HFF-Myc (cell line): ENCODE measurements at regions not wholly inside any gene's neighbourhood (a gene's known extent, or its start where the extent isn't known, plus 50 kb on each side); places are given as distances from the start of the nearest gene placed in this dataset.
A peak's percentile ranks its signal among the peaks of the same experiment; 100 is the strongest.

Source experiments
- DNase-seq: peaks from one replicate; pipeline ENCODE4 v3.0.0-alpha.2; 2011; ENCODE audit warnings: low read depth; ENCODE audit errors: extremely low read depth
- H3K4me3 ChIP-seq: replicated peaks from 2 replicates; pipeline ENCODE4 v1.5.1; 2011; ENCODE audit warnings: low read depth, mild to moderate bottlenecking, control low read depth, low read length
- TF ChIP-seq, protein P1 (sequence below): IDR thresholded peaks from 2 replicates; pipeline ENCODE4 v1.5.1; 2012; ENCODE audit warnings: mild to moderate bottlenecking, low read depth, low read length, control low read depth; ENCODE audit errors: missing control alignments

DNA sequence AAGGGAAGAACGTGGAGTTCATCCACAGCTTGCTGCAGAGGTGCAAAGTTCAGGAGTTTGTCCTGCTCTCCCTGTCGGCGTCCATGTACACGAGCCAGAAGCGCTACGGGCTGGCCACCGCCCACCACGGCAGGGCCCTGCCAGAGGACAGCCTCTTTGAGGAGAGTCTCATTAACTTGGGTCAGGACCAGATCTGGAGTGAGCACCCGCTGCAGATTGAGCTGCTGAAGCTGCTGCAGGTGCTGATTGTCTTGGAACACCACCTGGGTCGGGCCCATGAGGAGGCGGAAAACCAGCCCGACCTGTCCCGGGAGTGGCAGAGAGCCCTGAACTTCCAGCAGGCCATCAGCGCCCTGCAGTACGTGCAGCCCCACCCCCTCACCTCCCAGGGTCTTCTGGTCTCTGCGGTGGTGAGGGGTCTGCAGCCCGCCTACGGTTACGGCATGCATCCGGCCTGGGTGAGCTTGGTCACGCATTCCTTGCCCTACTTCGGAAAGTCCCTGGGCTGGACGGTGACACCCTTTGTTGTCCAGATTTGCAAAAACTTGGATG, 73.8 kb upstream of the MORC3 start:
- DNase-seq, result no peak
- no peak overlapping the region for H3K4me3 ChIP-seq
- TF ChIP-seq, protein P1, sequence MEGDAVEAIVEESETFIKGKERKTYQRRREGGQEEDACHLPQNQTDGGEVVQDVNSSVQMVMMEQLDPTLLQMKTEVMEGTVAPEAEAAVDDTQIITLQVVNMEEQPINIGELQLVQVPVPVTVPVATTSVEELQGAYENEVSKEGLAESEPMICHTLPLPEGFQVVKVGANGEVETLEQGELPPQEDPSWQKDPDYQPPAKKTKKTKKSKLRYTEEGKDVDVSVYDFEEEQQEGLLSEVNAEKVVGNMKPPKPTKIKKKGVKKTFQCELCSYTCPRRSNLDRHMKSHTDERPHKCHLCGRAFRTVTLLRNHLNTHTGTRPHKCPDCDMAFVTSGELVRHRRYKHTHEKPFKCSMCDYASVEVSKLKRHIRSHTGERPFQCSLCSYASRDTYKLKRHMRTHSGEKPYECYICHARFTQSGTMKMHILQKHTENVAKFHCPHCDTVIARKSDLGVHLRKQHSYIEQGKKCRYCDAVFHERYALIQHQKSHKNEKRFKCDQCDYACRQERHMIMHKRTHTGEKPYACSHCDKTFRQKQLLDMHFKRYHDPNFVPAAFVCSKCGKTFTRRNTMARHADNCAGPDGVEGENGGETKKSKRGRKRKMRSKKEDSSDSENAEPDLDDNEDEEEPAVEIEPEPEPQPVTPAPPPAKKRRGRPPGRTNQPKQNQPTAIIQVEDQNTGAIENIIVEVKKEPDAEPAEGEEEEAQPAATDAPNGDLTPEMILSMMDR, result no peak

DNA sequence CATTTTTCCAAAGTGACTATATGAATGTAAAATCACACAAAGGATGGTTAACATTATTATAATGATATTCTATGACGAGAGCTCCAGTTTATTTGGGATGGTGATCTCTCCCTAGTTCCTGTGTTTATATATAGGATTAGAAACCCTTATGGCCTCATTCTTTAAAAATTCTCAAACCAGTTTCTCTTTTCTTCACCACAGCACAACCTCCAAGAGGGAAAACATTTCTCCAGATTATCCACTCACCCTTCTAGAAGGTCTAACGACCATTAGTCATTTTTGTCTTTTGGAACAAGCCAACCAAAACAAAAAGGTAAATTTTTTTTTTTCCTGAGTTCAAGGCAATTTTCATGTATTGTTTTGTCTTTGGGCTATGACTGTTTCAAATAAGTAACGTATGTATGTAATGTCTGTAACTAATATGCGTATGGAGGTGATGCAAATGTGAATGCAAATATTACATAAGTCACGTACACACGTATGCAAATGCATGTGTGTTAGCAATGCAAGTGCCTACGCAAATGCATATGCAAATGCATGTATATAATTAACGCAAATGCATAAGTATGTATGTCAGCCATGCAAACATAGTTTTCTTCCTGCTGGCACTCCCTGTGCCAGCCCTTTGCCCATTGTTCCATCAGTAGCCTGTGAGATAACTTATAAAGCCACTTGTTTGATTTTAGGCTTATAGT, 72.5 kb upstream of the MORC3 start:
- TF ChIP-seq, protein P1, result no peak
- no peak overlapping the region for H3K4me3 ChIP-seq
- DNase-seq, result no peak

DNA sequence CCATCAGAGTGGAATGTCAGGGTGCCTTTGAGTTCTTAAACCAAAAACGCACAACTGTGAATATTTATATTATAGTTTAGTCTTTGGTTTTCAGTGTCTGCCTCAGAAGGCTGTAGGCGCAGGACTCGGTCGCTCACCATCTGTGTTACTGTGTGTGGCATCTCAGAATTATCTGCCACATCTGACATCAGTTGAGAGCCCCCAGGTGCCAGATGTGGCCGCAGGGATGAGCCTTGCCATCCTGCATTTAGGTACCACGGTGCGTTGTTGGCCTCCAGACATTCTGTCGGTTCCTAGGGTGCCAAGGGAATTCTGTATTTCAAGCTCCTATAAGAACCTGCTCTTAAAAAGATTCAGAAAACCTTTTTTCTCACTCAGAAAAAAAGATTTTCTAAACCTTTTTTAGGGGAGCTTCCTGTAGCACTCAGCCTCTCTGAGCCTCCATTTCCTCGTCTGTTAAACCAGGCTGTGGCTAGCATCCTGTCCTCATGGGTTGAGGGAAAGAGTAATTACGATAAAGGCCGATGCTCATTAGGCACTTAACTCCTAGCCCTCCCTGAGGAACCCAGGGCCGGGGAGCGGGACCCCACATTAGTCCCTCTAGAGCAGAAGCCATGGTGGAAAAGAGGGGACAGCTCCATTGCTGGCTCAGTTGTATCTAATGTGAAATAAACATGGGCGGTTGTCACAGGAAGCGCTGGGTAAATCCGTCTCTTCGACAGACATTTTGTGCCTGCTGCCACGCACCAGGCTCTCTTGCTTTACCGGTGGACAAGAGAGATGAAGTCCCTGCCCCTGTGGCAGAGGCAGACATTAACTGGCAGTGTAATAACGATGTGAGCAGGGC, 70.2 kb upstream of the MORC3 start:
- no peak for DNase-seq
- TF ChIP-seq, protein P1, result no peak
- no peak overlapping the region for H3K4me3 ChIP-seq

DNA sequence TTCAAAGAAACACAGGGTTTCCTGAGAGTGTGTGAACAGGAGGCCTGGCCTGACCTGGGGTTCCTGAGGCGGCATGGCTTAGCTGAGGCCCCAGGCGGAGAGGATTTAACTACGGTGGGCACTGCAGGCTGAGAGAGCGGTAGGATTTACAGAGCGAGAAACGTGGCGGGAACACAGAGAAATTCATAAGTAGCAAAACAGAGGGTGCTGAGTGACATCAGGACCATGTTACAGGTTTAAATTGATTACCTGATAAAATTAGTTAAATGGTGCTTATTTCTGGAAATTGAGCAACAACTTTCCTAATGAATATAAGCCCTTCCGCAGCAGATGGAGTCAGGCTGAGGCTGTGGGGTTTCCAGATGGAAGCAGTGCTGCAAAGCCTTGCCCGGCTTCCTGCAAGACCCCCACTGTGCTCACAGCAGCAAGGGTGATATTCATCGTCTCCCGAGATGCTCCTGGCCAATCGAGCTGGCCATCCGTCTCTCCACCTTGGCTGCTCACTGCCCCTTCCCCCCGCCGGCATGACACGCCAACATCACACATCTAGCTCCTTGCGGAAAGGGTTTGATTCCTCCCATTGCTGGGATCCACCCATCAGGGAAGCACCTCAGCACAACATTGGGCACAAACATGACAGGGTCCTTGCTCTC, 69.4 kb upstream of the MORC3 start:
- TF ChIP-seq, protein P1, result no peak
- DNase-seq, result no peak
- H3K4me3 ChIP-seq, result no peak overlapping the region

DNA sequence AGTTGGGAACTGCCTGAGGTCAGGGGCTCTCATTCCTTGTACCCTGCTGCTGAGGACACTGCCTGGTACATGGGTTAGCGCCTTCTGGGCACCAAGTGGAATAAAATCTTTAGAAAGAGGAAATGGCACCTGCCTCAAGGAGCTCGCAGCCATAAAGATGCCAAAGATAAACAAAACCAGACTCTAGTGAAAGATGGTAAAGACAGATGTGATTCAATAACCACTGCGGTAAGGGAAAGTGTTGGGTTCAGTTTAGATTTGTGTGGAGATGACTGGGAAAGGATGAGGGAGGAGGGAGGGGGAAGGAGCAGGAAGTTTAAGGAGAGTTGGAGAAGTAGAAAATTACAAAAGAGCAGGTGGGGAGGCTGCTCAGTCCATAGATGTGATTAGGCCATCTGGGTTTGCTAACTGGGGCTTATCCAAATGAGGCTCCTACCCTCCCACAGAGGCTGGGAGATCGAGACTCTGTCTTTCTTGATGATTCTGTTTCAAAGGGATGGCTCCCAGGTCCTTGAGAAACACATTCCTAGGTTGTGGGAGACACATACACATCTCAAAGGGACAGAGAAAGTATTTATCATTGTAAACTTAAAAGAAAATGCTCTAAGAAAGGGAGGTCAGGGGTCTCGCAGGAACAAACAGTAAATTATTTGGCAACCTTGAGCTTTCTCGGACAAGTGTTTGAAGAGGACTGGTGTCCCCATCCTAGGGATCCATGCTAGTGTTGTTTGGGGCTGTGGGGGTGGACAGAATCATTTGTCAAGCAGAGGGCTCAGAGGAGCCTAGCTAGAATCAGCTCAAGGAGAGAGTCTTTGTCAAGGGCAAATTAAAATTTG, 65.7 kb upstream of the MORC3 start:
- TF ChIP-seq, protein P1, result no peak
- H3K4me3 ChIP-seq, result no peak overlapping the region
- peak; percentile 20 for DNase-seq

DNA sequence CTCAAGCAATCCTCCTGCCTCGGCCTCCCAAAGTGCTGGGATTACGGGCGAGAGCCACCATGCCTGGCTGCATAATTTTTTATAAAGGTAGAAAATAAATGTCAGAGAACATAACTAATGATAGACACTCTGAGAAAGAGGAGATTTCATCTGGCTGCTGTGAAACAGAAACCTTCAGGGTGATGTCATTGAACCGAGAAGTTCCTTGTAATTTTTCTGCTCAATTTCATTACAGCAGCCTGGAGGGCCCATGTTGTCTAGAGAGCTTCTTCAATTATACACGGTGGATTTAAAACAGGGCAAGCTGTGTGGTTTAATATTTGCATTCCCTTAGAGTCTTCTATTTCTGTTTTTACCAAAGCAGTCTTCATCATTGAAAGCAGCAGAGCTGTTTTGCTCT, 64.3 kb upstream of the MORC3 start:
- TF ChIP-seq, protein P1, result no peak
- DNase-seq, result no peak
- H3K4me3 ChIP-seq, result no peak overlapping the region
